ENCODE measurements at regions not wholly inside any gene's neighbourhood (a gene's known extent, or its start where the extent isn't known, plus 50 kb on each side); places are given as distances from the start of the nearest gene placed in this dataset.

- intact Hi-C loops (cut with DNase I): no loop called here
- DNase-seq: no peak
- no peak for TF ChIP-seq CTCF (IDR thresholded peaks at IDR 0.05)
- Histone ChIP-seq H3K9me3 (no peaks in the 10 kb centered on the region), H3K4me3 (no peak overlapping the region), H3K27me3 (ENCODE audit: low read depth) (peaks cover 22% of the 10 kb centered on the region), H3K36me3 (no peaks in the 10 kb centered on the region), H3K4me1 (peaks cover 5% of the 10 kb centered on the region), H3K27ac (no peak overlapping the region)
- no peak for ATAC-seq
Measured at GRCh38 chr17:72343911-72344310, 223.1 kb downstream of the SOX9 start.

GRCh38 chr17:72344613-72345012, 223.8 kb downstream of the SOX9 start:
- DNase-seq (no peak), ATAC-seq (no peak)
- Histone ChIP-seq H3K4me3 (no peak overlapping the region), H3K27ac (no peak overlapping the region), H3K4me1 (no peaks in the 10 kb centered on the region), H3K9me3 (no peaks in the 10 kb centered on the region), H3K36me3 (no peaks in the 10 kb centered on the region), H3K27me3 (ENCODE audit: low read depth) (peaks cover 22% of the 10 kb centered on the region)
- TF ChIP-seq CTCF (IDR thresholded peaks at IDR 0.05): no peak
- intact Hi-C loops (cut with DNase I): no loop called here

- Histone ChIP-seq H3K27me3 (ENCODE audit: low read depth) (peaks cover 22% of the 10 kb centered on the region), H3K4me3 (no peak overlapping the region), H3K9me3 (no peaks in the 10 kb centered on the region), H3K36me3 (no peaks in the 10 kb centered on the region), H3K27ac (no peak overlapping the region), H3K4me1 (no peaks in the 10 kb centered on the region)
- no peak for ATAC-seq
- DNase-seq: no peak
- TF ChIP-seq CTCF (IDR thresholded peaks at IDR 0.05): no peak
- intact Hi-C loops (cut with DNase I): no loop called here
Measured at GRCh38 chr17:72345088-72345487, 224.3 kb downstream of the SOX9 start.

- intact Hi-C loops (cut with DNase I): no loop called here
- Histone ChIP-seq H3K4me1 (no peaks in the 10 kb centered on the region), H3K27ac (no peak overlapping the region), H3K4me3 (no peak overlapping the region), H3K36me3 (no peaks in the 10 kb centered on the region), H3K27me3 (ENCODE audit: low read depth) (peaks cover 22% of the 10 kb centered on the region), H3K9me3 (no peaks in the 10 kb centered on the region)
- no peak for ATAC-seq
- TF ChIP-seq CTCF (IDR thresholded peaks at IDR 0.05): no peak
- no peak for DNase-seq
Measured at GRCh38 chr17:72345536-72345935, 224.7 kb downstream of the SOX9 start.

GRCh38 chr17:72346306-72346705, 225.5 kb downstream of the SOX9 start:
- ATAC-seq (no peak), DNase-seq (no peak)
- TF ChIP-seq CTCF (IDR thresholded peaks at IDR 0.05): no peak
- intact Hi-C loops (cut with DNase I): no loop called here
- Histone ChIP-seq H3K4me3 (no peak overlapping the region), H3K36me3 (no peaks in the 10 kb centered on the region), H3K9me3 (no peaks in the 10 kb centered on the region), H3K27me3 (ENCODE audit: low read depth) (peaks cover 17% of the 10 kb centered on the region), H3K27ac (no peak overlapping the region), H3K4me1 (no peaks in the 10 kb centered on the region)

GRCh38 chr17:72349011-72349410, 228.2 kb downstream of the SOX9 start:
- no peak for DNase-seq
- intact Hi-C loops (cut with DNase I): no loop called here

More at GRCh38 chr17:72349011-72349410, 228.2 kb downstream of the SOX9 start:
- no peak for ATAC-seq
- Histone ChIP-seq H3K36me3 (no peaks in the 10 kb centered on the region), H3K27me3 (ENCODE audit: low read depth) (no peaks in the 10 kb centered on the region), H3K9me3 (no peaks in the 10 kb centered on the region), H3K4me3 (no peak overlapping the region), H3K27ac (no peak overlapping the region), H3K4me1 (peaks cover 7% of the 10 kb centered on the region)
- no peak for TF ChIP-seq CTCF (IDR thresholded peaks at IDR 0.05)
